OCI-LY3 (cell line): ENCODE measurements at regions not wholly inside any gene's neighbourhood (a gene's known extent, or its start where the extent isn't known, plus 50 kb on each side); places are given as distances from the start of the nearest gene placed in this dataset.

ENCODE experiments used
- H2AFZ ChIP-seq: fragments of 200-600, 300-600 bp; shearing (Covaris generic); 2 replicates; pipeline ENCODE4 v1.6.0; 2014; ENCODE audit warnings: antibody characterized with exemption, low read depth, low read length
- H3K27ac ChIP-seq: fragments of 200-600, 300-600 bp; sonication (generic); 2 replicates; pipeline ENCODE4 v1.5.1; 2014; ENCODE audit warnings: mild to moderate bottlenecking, low read length, moderate library complexity, mixed read lengths
- H3K27me3 ChIP-seq: fragments of 200-600, 300-600 bp; sonication (generic); 2 replicates; pipeline ENCODE4 v1.6.1; 2014; ENCODE audit warnings: low read depth, low read length, mixed read lengths
- H3K36me3 ChIP-seq: fragments of 200-600, 300-600 bp; sonication (generic); replicated peaks from 2 replicates; pipeline ENCODE3; 2014; ENCODE audit warnings: low read depth, low read length, mixed read lengths
- H3K4me1 ChIP-seq: fragments of 300-600, 200-600 bp; sonication (generic); 2 replicates; pipeline ENCODE4 v1.6.1; 2014; ENCODE audit warnings: low read length, mixed read lengths
- H3K4me2 ChIP-seq: fragments of 200-600, 300-600 bp; sonication (generic); 2 replicates; pipeline ENCODE4 v1.6.1; 2014; ENCODE audit warnings: low read length, mixed read lengths
- H3K4me3 ChIP-seq: fragments of 300-600, 200-600 bp; sonication (generic); 2 replicates; pipeline ENCODE4 v1.5.1; 2014; ENCODE audit warnings: antibody characterized with exemption, mild to moderate bottlenecking, low read length, moderate library complexity
- H3K79me2 ChIP-seq: fragments of 300-600, 200-600 bp; shearing (Covaris generic); 2 replicates; pipeline ENCODE4 v1.6.1; 2014; ENCODE audit warnings: mild to moderate bottlenecking, low read length, mixed read lengths
- H3K9ac ChIP-seq: fragments of 300-600, 200-600 bp; shearing (Covaris generic); 2 replicates; pipeline ENCODE4 v1.6.0; 2014; ENCODE audit warnings: mild to moderate bottlenecking, low read length, moderate library complexity
- H3K9me3 ChIP-seq: fragments of 200-600, 300-600 bp; shearing (Covaris generic); 2 replicates; pipeline ENCODE4 v1.6.1; 2014; ENCODE audit warnings: low read length, mixed read lengths; ENCODE audit not compliant: insufficient read depth
- H4K20me1 ChIP-seq: fragments of 200-600, 300-600 bp; sonication (generic); 2 replicates; pipeline ENCODE4 v1.6.1; 2016; ENCODE audit warnings: low read length, mixed read lengths; ENCODE audit not compliant: insufficient read depth
- EZH2phosphoT487 ChIP-seq: fragments of 200-600 bp; shearing (Covaris generic); IDR thresholded peaks from 2 replicates; pipeline ENCODE4 v1.6.1; 2018; ENCODE audit warnings: antibody characterized with exemption, mixed run types, low read depth
- TF ChIP-seq, protein P1 (sequence below): fragments of 200-600, 300-600 bp; sonication (generic); IDR thresholded peaks from 2 replicates; pipeline ENCODE4 v1.5.1; 2014; ENCODE audit warnings: antibody characterized with exemption, low read length, low read depth

DNA sequence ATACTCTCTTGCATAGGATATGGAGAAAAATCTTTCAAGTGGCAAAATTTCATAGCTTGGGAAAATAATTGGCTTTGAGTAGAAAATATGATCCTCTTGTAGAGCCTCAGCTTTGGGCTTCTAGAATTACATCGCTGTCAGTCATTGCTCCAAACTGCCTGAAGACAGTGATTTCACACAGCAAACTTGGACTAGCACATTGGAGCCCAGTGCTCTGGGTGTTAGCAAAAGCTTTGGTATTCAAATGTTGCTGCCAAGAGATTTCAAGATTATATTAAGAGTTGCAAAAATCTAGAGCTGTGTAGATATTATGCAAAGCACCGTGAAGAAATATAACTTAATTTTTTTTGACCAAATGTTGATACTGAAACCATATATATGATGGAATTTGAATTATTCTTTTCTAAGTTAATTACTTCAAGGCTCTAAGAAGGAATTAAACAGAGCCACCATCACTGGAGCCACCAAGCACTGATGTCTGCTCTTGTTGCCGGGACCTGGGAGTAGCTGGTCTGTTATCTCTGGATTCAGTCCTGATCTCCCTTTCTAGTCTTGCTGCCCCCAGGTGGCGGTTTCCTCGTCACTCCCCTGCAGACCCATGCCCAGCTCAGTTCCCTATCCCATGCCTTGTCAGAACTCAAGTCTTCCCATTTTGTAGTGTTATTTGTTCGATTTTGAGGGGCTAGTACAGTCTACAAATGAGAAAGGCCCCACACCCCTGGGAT is 260.7 kb upstream of the SFRP2 start:
- H3K27ac ChIP-seq, result no peak overlapping the region
- H3K9ac ChIP-seq, result no peak overlapping the region
- H3K4me2 ChIP-seq, result no peak overlapping the region

DNA sequence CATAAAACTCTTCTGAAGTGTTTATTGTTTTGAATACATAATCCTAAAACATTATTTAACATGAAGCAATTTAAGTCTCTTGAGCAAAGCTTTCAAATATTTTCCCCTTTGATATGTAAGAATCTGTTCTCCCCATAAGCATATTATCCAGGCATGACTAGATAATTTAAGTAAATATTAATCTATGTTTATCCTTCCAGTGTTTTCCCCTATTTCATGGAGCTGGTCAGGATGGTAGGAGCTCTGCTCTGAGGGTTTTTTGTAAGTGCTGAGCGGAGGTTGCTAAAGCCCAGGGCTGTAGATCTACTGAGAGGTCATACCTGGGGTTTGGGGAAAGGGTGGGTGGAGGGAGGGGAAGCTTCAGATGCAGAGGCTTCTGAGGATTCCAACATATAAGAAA is 258.9 kb upstream of the SFRP2 start:
- TF ChIP-seq, protein P1, sequence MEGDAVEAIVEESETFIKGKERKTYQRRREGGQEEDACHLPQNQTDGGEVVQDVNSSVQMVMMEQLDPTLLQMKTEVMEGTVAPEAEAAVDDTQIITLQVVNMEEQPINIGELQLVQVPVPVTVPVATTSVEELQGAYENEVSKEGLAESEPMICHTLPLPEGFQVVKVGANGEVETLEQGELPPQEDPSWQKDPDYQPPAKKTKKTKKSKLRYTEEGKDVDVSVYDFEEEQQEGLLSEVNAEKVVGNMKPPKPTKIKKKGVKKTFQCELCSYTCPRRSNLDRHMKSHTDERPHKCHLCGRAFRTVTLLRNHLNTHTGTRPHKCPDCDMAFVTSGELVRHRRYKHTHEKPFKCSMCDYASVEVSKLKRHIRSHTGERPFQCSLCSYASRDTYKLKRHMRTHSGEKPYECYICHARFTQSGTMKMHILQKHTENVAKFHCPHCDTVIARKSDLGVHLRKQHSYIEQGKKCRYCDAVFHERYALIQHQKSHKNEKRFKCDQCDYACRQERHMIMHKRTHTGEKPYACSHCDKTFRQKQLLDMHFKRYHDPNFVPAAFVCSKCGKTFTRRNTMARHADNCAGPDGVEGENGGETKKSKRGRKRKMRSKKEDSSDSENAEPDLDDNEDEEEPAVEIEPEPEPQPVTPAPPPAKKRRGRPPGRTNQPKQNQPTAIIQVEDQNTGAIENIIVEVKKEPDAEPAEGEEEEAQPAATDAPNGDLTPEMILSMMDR, result no peak
- no peak for TF ChIP-seq EZH2phosphoT487

More for the DNA sequence above, 260.7 kb upstream of the SFRP2 start:
- Histone ChIP-seq H3K79me2 (no peaks in the 10 kb centered on the region), H3K9me3 (peaks cover 9% of the 10 kb centered on the region; the same call in 1 of the 2 replicates), H3K4me3 (no peak overlapping the region), H2AFZ (no peak overlapping the region), H4K20me1 (no peaks in the 10 kb centered on the region), H3K27me3 (no peaks in the 10 kb centered on the region; the same call in 1 of the 2 replicates), H3K36me3 (no peaks in the 10 kb centered on the region), H3K4me1 (no peaks in the 10 kb centered on the region; the same call in 1 of the 2 replicates)
- TF ChIP-seq, protein P1, result peak; percentile 48
- TF ChIP-seq EZH2phosphoT487, result no peak

DNA sequence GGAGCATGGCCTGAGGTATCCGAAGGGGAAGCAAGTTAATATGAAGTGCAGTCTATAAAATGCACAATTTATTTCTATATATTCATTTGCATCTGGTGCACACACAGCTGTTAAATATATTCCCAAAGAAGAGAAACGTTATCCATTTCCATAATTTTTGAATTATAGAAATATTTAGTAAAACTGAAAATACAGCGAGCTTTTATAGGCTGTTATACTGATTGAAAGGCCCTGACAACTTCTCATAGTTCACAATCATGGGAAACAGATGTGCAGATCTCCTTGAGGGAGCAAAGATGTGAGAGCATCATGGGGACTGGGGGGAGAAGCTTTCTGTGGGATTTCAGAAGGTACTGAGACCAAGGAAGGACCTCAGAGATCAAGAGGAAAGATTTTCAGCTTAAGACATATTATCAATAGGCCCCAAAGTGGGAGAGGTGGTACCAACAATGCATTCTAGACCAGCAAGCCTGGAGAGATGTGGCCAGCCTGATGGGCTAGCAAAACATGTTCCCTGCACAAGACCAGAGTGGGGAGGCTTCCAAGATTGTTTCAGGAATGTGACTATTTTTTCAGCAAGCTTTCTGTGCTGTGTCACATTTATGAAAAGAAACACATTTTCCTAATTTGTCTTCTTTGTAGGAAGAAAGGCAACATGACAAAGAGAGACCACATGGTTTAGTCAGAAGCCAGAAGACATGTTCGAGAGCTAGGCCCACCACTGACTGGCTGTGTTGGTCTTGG is 256.0 kb upstream of the SFRP2 start:
- no peaks in the 10 kb centered on the region for H3K79me2 ChIP-seq
- no peaks in the 10 kb centered on the region for H4K20me1 ChIP-seq
- H3K4me2 ChIP-seq, result no peak overlapping the region
- H3K4me1 ChIP-seq, result no peaks in the 10 kb centered on the region
- H3K4me3 ChIP-seq, result no peak overlapping the region
- H3K27me3 ChIP-seq, result no peaks in the 10 kb centered on the region; the same call in 1 of the 2 replicates
- H2AFZ ChIP-seq, result no peak overlapping the region
- H3K9me3 ChIP-seq, result no peaks in the 10 kb centered on the region
- H3K27ac ChIP-seq, result no peak overlapping the region
- TF ChIP-seq, protein P1, result no peak
- no peak for TF ChIP-seq EZH2phosphoT487
- no peak overlapping the region for H3K9ac ChIP-seq
- no peaks in the 10 kb centered on the region for H3K36me3 ChIP-seq

More for the DNA sequence above, 258.9 kb upstream of the SFRP2 start:
- Histone ChIP-seq H3K4me3 (no peak overlapping the region), H3K9me3 (peaks cover 4% of the 10 kb centered on the region; the same call in 1 of the 2 replicates), H2AFZ (no peak overlapping the region), H3K27ac (no peak overlapping the region), H3K4me1 (no peaks in the 10 kb centered on the region; the same call in 1 of the 2 replicates), H3K4me2 (no peak overlapping the region), H4K20me1 (no peaks in the 10 kb centered on the region), H3K27me3 (no peaks in the 10 kb centered on the region; the same call in 1 of the 2 replicates), H3K36me3 (no peaks in the 10 kb centered on the region), H3K9ac (no peak overlapping the region), H3K79me2 (no peaks in the 10 kb centered on the region)

DNA sequence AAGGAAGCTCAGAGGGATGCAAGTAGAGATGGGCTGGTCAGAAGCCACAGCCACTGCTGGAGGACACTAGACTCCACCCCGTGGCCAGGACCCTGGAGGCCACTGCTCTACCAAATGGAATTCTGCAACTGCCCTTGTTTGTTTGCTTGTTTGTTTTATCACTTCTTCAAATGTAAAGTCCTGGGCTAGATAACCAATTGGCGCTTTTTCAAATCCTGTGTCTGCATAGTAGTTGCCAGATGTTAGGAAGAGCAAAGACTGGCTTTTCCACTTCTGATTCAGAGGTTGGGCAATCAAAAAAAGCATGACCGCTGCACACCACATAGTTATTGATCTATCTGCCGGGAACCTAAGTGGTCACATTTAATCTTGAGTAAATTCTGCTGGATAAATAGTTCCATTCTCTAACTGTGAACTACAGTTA is 255.2 kb upstream of the SFRP2 start:
- Histone ChIP-seq H3K9me3 (no peaks in the 10 kb centered on the region), H3K4me2 (no peak overlapping the region), H3K36me3 (no peaks in the 10 kb centered on the region), H3K4me1 (no peaks in the 10 kb centered on the region), H3K4me3 (no peak overlapping the region), H3K27ac (no peak overlapping the region), H3K9ac (no peak overlapping the region), H2AFZ (no peak overlapping the region), H4K20me1 (no peaks in the 10 kb centered on the region), H3K79me2 (no peaks in the 10 kb centered on the region), H3K27me3 (no peaks in the 10 kb centered on the region; the same call in 1 of the 2 replicates)
- no peak for TF ChIP-seq EZH2phosphoT487
